Fibroblast of lung (primary cell): ENCODE measurements at regions not wholly inside any gene's neighbourhood (a gene's known extent, or its start where the extent isn't known, plus 50 kb on each side); places are given as distances from the start of the nearest gene placed in this dataset.

Experiments used
- DNase-seq, 2 donors: peaks; one replicate each; pipeline versions ENCODE4 v3.0.0 to v3.0.0-alpha.2; 2010; ENCODE audit warnings: low read depth in 2 of 2
- H2AFZ ChIP-seq: 2 replicates; pipeline ENCODE4 v1.5.1; 2012; ENCODE audit warnings: low read length, control low read depth, inconsistent platforms
- H3K27ac ChIP-seq: 2 replicates; pipeline ENCODE4 v1.5.1; 2011; ENCODE audit warnings: low read length, control low read depth; ENCODE audit not compliant: insufficient read depth
- H3K27me3 ChIP-seq: 2 replicates; pipeline ENCODE4 v1.5.1; 2011; ENCODE audit warnings: mild to moderate bottlenecking, low read length; ENCODE audit not compliant: control insufficient read depth, insufficient read depth
- H3K36me3 ChIP-seq: 2 replicates; pipeline ENCODE4 v1.5.1; 2011; ENCODE audit warnings: low read length; ENCODE audit not compliant: control insufficient read depth, insufficient read depth
- H3K4me1 ChIP-seq: 2 replicates; pipeline ENCODE4 v1.5.1; 2011; ENCODE audit warnings: low read length; ENCODE audit not compliant: control insufficient read depth, insufficient read depth; ENCODE audit errors: extremely low read depth
- H3K4me2 ChIP-seq: 2 replicates; pipeline ENCODE4 v1.5.1; 2011; ENCODE audit warnings: low read length, control low read depth; ENCODE audit not compliant: insufficient read depth; ENCODE audit errors: extremely low read depth
- H3K4me3 ChIP-seq, 4 experiments: fragments of 200-600 bp in 1 of 4; sonication (generic) in 1 of 4; replicated peaks in 1 of 4; 2 replicates each; pipeline ENCODE4 v1.5.1; 2011 to 2016; ENCODE audit warnings: low read length in 4 of 4, low read depth in 3 of 4, mild to moderate bottlenecking in 3 of 4, control low read depth in 2 of 4, inconsistent platforms in 1 of 4, mixed read lengths in 1 of 4; ENCODE audit not compliant: insufficient read depth in 1 of 4; ENCODE audit errors: control extremely low read depth in 1 of 4
- H3K79me2 ChIP-seq: 2 replicates; pipeline ENCODE4 v1.5.1; 2012; ENCODE audit warnings: mild to moderate bottlenecking, low read length, inconsistent platforms; ENCODE audit not compliant: control insufficient read depth, insufficient read depth
- H3K9ac ChIP-seq: 2 replicates; pipeline ENCODE4 v1.5.1; 2011; ENCODE audit warnings: mild to moderate bottlenecking, low read length, control low read depth; ENCODE audit not compliant: insufficient read depth
- H3K9me3 ChIP-seq: 2 replicates; pipeline ENCODE4 v1.5.1; 2012; ENCODE audit warnings: low read depth, low read length; ENCODE audit not compliant: control insufficient read depth, insufficient read depth
- H4K20me1 ChIP-seq: 2 replicates; pipeline ENCODE4 v1.5.1; 2011; ENCODE audit warnings: low read length; ENCODE audit not compliant: control insufficient read depth, insufficient read depth; ENCODE audit errors: extremely low read depth
- CTCF ChIP-seq, 2 donors: IDR thresholded peaks in 1 of 2; conservative IDR thresholded peaks in 1 of 2; 1 replicate in 1 of 2; 2 replicates in 1 of 2; pipeline ENCODE4 v1.5.1; 2011 to 2012; ENCODE audit warnings: low read length in 2 of 2, control low read depth in 1 of 2, inconsistent platforms in 1 of 2, low read depth in 1 of 2, mild to moderate bottlenecking in 1 of 2
- EZH2 ChIP-seq: IDR thresholded peaks from 2 replicates; pipeline ENCODE4 v1.5.1; 2012; ENCODE audit warnings: low read length, control low read depth, mild to moderate bottlenecking; ENCODE audit errors: missing control alignments

GRCh38 chr20:57787990-57788781 is 78.4 kb upstream of the PMEPA1 start:
- no peak overlapping the region for H3K4me3 ChIP-seq
- H3K27ac ChIP-seq: no peak overlapping the region
- H3K27me3 ChIP-seq: no peaks in the 10 kb centered on the region
- no peaks in the 10 kb centered on the region for H3K79me2 ChIP-seq
- H3K4me1 ChIP-seq: no peaks in the 10 kb centered on the region
- H3K36me3 ChIP-seq: no peaks in the 10 kb centered on the region
- H3K9me3 ChIP-seq: no peaks in the 10 kb centered on the region
- H2AFZ ChIP-seq: no peak overlapping the region
- H4K20me1 ChIP-seq: no peaks in the 10 kb centered on the region
- no peak overlapping the region for H3K4me2 ChIP-seq
- TF ChIP-seq EZH2 (no peak), CTCF (conservative IDR thresholded peaks at IDR 0.05 in 1 of 2, IDR thresholded peaks at IDR 0.05 in 1 of 2; ENCODE audit: low read depth in 1 of 2, low read length in 2 of 2) (no peak)
- no peak overlapping the region for H3K9ac ChIP-seq
- DNase-seq: no peak

GRCh38 chr20:57787151-57787989 is 77.6 kb upstream of the PMEPA1 start:
- no peak for DNase-seq
- TF ChIP-seq CTCF (conservative IDR thresholded peaks at IDR 0.05 in 1 of 2, IDR thresholded peaks at IDR 0.05 in 1 of 2; ENCODE audit: low read depth in 1 of 2, low read length in 2 of 2): no peak
- no peak for TF ChIP-seq EZH2
- Histone ChIP-seq H4K20me1 (no peaks in the 10 kb centered on the region), H3K4me3 (no peak overlapping the region), H3K4me2 (no peak overlapping the region), H2AFZ (no peak overlapping the region), H3K4me1 (no peaks in the 10 kb centered on the region), H3K9me3 (no peaks in the 10 kb centered on the region), H3K27me3 (no peaks in the 10 kb centered on the region), H3K79me2 (no peaks in the 10 kb centered on the region), H3K9ac (no peak overlapping the region), H3K36me3 (no peaks in the 10 kb centered on the region), H3K27ac (no peak overlapping the region)

- DNase-seq: no peak
- TF ChIP-seq CTCF (conservative IDR thresholded peaks at IDR 0.05 in 1 of 2, IDR thresholded peaks at IDR 0.05 in 1 of 2; ENCODE audit: low read depth in 1 of 2, low read length in 2 of 2) (no peak), EZH2 (no peak)
- H3K79me2 ChIP-seq: no peaks in the 10 kb centered on the region
- no peaks in the 10 kb centered on the region for H3K36me3 ChIP-seq
- no peak overlapping the region for H3K4me3 ChIP-seq
- H3K27ac ChIP-seq: no peak overlapping the region
- no peaks in the 10 kb centered on the region for H3K27me3 ChIP-seq
- H2AFZ ChIP-seq: no peak overlapping the region
- no peak overlapping the region for H3K9ac ChIP-seq
- H4K20me1 ChIP-seq: no peaks in the 10 kb centered on the region
- H3K4me1 ChIP-seq: no peaks in the 10 kb centered on the region
- H3K4me2 ChIP-seq: no peak overlapping the region
- H3K9me3 ChIP-seq: no peaks in the 10 kb centered on the region
Observed at GRCh38 chr20:57786304-57786932, 76.6 kb upstream of the PMEPA1 start.
